LNCaP clone FGC (cell line): ENCODE measurements at regions not wholly inside any gene's neighbourhood (a gene's known extent, or its start where the extent isn't known, plus 50 kb on each side); places are given as distances from the start of the nearest gene placed in this dataset.

Experiments
- DNase-seq: peaks from one replicate; pipeline ENCODE4 v3.0.0-alpha.2; 2011; ENCODE audit warnings: low read depth
- H3K4me3 ChIP-seq: 2 replicates; pipeline ENCODE4 v1.5.1; 2011; ENCODE audit warnings: mild to moderate bottlenecking, low read depth, low read length, control low read depth
- TF ChIP-seq, protein P1 (sequence below): IDR thresholded peaks from 2 replicates; pipeline ENCODE4 v1.5.1; 2012; ENCODE audit warnings: mild to moderate bottlenecking; ENCODE audit not compliant: control insufficient read depth, insufficient read depth; ENCODE audit errors: extremely low read depth

DNA sequence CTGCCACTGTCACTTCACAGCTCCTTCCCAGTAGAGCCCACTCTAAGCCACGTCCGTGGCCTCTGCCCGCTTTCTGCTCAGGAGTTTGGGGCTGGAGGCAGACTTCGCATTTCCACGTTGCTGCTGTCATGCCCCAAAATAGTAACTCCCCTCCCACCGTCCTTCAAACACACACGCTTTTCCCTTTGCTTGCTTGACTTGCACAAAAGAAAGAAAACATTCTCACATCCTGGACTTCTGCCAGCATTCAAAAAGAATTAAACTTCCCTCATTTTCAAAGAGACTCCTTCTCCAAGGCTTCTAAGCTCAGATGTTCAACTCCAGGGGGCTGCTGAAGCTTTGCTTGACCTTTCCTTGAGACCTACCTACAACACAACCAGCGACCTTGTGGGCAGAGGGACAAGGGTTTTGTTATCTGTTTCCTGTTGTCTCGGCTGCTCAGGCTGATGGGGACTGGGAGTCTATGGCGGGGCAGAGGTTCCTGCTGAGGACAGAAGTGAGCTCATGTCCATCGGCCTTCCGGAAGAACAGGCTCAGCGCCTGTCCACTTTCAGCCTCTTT is 263.8 kb upstream of the FOXQ1 start:
- TF ChIP-seq, protein P1, sequence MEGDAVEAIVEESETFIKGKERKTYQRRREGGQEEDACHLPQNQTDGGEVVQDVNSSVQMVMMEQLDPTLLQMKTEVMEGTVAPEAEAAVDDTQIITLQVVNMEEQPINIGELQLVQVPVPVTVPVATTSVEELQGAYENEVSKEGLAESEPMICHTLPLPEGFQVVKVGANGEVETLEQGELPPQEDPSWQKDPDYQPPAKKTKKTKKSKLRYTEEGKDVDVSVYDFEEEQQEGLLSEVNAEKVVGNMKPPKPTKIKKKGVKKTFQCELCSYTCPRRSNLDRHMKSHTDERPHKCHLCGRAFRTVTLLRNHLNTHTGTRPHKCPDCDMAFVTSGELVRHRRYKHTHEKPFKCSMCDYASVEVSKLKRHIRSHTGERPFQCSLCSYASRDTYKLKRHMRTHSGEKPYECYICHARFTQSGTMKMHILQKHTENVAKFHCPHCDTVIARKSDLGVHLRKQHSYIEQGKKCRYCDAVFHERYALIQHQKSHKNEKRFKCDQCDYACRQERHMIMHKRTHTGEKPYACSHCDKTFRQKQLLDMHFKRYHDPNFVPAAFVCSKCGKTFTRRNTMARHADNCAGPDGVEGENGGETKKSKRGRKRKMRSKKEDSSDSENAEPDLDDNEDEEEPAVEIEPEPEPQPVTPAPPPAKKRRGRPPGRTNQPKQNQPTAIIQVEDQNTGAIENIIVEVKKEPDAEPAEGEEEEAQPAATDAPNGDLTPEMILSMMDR: no peak
- H3K4me3 ChIP-seq: no peak overlapping the region
- DNase-seq: no peak

DNA sequence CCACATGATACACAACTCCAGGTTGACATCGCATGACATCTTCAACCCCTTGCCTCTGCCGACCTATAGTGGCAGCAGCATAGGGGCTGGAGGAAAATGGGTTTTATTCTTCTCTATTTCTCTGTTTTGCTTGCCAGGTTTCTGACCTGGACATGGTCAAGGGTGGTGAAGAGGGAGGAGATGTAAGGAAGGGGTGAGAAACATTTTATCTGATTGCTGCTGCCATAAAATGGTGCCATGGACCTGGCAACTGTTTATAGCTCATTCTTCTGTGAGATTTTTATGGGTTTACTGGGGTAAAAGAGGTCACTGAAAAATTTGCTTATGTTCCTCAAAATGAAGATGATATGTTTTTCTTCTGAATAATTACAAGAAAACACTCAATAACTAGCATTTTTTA is 266.7 kb upstream of the FOXQ1 start:
- DNase-seq: no peak
- TF ChIP-seq, protein P1: no peak
- H3K4me3 ChIP-seq: no peak overlapping the region

DNA sequence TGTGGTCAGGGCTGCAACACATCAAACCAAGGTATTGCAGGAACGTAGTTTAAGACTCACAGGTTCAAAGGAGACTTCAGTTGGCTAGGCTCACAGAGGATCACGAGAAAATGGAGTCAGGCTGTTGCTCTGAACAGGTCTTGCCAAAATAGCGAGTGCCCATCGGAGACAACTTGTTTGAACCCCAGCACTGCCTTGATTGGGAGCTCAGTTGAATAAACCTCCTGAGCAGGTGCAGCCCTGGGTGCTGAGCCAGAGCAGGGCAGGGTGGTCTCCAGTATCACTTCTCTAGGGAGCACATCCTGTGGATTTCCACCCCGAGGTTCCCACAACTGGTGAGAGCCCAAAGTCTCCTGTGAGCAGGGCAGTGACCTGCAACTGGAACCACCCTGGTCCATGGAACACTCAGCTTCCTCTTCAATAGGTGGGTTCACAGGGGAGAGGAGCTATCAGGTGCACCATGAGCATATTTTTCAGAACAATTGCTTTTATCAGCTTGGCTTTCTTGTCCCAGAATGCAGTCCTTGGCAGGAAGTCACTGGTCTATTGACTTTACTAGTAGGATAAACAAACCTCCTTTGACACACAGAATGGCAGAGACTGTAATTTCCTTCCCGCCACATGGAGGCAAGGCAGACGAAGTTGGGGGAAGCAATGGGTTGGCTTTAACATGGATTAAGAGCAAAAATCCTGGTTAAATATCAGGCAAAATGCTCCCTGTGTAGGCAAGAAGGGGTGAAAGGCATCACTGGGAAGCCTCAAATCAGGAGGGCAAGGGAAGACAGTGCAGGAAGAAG is 267.7 kb upstream of the FOXQ1 start:
- peak; percentile 76 for DNase-seq
- no peak overlapping the region for H3K4me3 ChIP-seq
- TF ChIP-seq, protein P1: peak; percentile 25; the same call in 1 of the 2 replicates

DNA sequence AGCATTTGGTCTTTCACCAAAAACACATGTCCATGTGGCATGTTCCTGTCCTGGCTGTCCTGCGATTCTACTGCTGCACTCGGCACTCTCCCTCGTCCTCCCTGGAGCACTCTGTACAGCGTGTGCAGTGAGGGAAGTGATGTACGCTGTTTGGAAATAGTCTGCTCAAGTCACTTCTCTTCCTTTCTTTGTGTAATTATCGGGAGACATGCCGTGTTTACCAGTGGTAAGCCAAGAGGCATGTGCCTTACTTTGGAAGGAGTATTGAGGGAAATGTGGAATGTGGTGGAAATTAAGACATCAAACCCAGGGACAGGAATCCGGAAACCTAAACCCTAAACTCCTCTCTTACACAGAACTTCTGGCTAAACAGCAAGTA is 268.5 kb upstream of the FOXQ1 start:
- no peak for DNase-seq
- H3K4me3 ChIP-seq: no peak overlapping the region
- TF ChIP-seq, protein P1: no peak

DNA sequence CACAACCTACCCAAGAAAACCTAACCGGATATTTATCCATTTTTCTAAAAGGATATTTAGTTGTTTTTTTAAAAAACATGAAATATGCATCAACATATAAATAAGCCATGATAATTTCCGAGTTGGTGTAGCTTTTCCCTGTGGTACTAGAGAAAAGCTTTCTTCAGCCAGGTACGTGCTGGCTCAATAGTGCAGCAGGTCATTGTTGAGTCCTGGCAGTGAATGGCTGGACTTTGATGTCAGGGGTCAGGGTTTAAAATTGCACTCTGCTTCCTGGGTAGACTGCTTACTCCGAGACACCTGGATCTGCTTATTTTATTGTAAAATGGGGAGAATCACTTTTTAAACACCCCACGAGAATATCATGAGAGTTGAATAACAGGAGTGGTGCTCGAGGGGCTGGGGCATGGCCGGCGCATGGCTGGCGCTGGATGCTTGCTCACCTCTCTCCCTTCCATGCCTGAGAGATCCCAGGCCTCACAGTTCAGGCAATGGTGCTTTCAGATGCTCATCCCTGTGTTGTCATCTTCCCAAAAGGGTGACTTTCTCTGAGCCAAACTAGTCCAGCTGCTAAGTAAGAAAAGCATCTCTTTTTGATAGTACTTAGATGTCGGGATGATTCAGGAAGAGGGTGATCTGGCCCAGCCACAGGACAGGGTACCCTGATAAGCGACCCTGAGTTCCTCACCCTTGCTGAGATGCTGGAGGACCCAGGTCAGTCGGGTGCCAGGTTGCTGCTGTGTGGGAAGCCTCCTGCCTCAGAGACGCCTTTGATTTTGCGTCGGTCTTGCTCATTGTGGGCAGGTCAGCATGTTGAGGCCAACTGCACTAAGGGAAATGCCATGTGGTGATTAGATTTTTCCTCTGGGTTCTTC is 269.1 kb upstream of the FOXQ1 start:
- no peak overlapping the region for H3K4me3 ChIP-seq
- no peak for DNase-seq
- TF ChIP-seq, protein P1: no peak

DNA sequence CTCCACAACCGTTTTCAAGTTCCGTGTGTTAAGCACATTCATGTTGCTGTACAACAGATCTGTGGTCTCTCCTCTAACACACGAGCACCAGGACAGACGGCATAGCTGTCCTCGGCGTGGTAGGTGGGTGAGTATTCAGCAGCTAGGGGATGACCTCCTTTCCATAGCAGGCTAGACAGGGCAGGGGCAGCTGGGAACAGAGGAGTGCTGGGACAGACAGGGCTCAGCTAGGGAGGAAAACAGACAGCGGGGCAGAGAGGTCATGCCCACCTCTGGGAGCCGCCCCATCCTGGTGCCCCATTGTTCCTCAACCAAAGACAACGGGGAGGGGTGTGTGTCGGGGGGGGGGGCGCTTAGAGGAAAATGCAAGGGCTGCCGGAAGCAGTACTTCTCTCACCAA is 271.5 kb upstream of the FOXQ1 start:
- DNase-seq: no peak
- TF ChIP-seq, protein P1: no peak
- no peak overlapping the region for H3K4me3 ChIP-seq
